H1 (cell line): ENCODE measurements at regions not wholly inside any gene's neighbourhood (a gene's known extent, or its start where the extent isn't known, plus 50 kb on each side); places are given as distances from the start of the nearest gene placed in this dataset.

Experiments used
- CHD1 ChIP-seq: IDR thresholded peaks from 2 replicates; pipeline ENCODE4 v1.6.1; 2012; ENCODE audit warnings: low read depth, low read length, improper control_type of control experiment

DNA sequence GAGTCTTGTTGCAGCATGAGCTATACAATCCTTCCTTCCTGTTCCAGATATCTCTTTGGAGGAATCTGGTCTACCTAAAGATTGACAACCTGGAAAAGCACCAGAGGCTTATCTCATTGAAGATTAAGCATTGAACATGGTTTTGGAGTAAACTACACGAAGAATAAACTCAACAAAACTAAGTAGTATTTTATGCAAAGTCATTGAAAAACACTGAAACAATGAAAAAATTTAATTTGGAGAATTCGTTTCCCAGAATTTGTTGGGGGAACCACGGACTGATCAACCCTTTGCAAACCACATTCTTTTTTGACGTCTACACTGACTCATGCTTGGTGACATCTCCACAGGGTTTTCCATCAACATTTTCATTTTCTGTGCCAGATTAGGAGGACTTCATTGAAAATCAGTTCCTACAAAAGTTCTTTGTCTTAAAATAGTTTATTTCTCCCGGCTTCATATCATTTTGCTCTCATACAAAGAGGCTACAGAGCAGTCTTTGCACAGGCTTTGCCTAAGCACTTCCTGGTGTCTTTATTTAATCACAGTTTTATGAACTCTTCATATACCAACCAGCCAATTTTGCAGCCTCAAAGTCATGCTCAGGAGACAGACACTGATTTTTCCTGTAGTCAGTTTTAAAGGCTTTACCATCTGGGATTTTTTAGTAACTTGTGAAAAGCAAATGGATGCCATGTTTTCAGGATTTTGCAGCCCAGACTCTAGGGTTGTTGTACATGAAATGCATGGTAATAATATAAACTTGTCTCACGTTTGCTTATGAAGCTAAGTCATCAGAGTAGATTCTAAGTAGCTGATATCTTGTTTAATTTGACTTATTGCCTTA lies 186.3 kb downstream of the C11orf91 start (continued):
- no peak for TF ChIP-seq CHD1
